IgD-negative memory B cell (primary cell): ENCODE measurements at regions not wholly inside any gene's neighbourhood (a gene's known extent, or its start where the extent isn't known, plus 50 kb on each side); places are given as distances from the start of the nearest gene placed in this dataset.

ENCODE experiments used
- H3K27ac Mint-ChIP-seq, 3 donors: one replicate each; pipeline ENCODE4 v1.8.0; 2020 to 2022; ENCODE audit warnings: mild to moderate bottlenecking in 3 of 3, mixed read lengths in 3 of 3, moderate library complexity in 1 of 3
- H3K27me3 Mint-ChIP-seq: one replicate; pipeline ENCODE4 v1.8.0; 2021; ENCODE audit warnings: mixed read lengths
- H3K36me3 Mint-ChIP-seq: one replicate; pipeline ENCODE4 v1.8.0; 2020; ENCODE audit warnings: mild to moderate bottlenecking, mixed read lengths
- H3K4me1 Mint-ChIP-seq, 3 donors: one replicate each; pipeline ENCODE4 v1.8.0; 2020 to 2022; ENCODE audit warnings: mixed read lengths in 3 of 3, mild to moderate bottlenecking in 1 of 3
- H3K4me3 Mint-ChIP-seq, 4 donors: one replicate each; pipeline ENCODE4 v1.8.0; 2020 to 2022; ENCODE audit warnings: mild to moderate bottlenecking in 4 of 4, mixed read lengths in 4 of 4, moderate library complexity in 3 of 4
- H3K9me3 Mint-ChIP-seq, 3 donors: one replicate each; pipeline ENCODE4 v1.8.0; 2020 to 2021; ENCODE audit warnings: mixed read lengths in 3 of 3, mild to moderate bottlenecking in 1 of 3

DNA sequence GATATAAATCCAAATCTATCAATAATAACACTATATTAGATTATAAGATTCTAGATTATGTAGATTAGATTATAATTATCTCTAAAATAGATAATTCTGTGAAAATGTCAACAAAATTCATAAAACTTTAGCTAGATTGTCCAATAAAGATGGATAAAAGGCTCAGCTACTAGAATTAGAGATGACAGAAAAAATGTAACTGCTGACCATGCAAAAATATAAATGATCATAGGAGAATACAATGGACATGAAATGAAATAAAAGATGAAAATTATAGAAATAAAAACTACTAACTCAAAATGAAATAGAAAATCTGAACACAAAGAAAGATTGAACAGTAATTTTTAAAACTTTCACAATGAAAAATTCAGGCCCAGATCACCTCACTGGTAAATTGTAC, 1332.1 kb upstream of the CELF2 start:
- no peaks in the 10 kb centered on the region for H3K4me1 Mint-ChIP-seq
- no peaks in the 10 kb centered on the region for H3K27me3 Mint-ChIP-seq
- no peaks in the 10 kb centered on the region for H3K36me3 Mint-ChIP-seq
- H3K9me3 Mint-ChIP-seq, result peaks cover 2 to 7% (median 4%) of the 10 kb centered on the region in 3 donors
- no peak overlapping the region for H3K4me3 Mint-ChIP-seq
- no peak overlapping the region for H3K27ac Mint-ChIP-seq

DNA sequence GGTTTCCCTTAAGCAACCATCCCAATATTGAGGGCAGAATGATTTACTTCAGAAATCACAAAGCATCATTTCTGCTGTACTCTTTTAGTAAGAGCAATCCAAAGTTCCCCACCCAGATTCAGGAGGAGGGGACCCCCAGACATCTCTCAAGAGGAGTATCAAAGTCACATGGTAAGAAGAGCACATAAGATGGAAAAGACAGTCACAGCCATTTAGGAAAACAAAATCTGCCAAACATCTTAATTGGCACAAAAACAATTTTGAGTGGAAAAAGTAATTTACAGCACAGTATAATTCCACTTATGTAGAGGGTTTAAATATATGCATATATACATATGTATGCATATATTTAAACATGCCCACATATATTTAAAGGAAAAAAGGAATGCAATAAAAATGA, 1329.0 kb upstream of the CELF2 start:
- Mint-ChIP-seq H3K4me3 (no peak overlapping the region), H3K4me1 (no peaks in the 10 kb centered on the region), H3K36me3 (no peaks in the 10 kb centered on the region), H3K27ac (no peak overlapping the region), H3K9me3 (peaks cover 1 to 5% (median 5%) of the 10 kb centered on the region in 3 donors), H3K27me3 (no peaks in the 10 kb centered on the region)

GRCh38 chr10:9707216-9707615, 1310.5 kb upstream of the CELF2 start:
- Mint-ChIP-seq H3K27ac (no peak overlapping the region), H3K27me3 (no peaks in the 10 kb centered on the region), H3K4me3 (no peak overlapping the region), H3K9me3 (peaks cover 0 to 18% (median 1%) of the 10 kb centered on the region in 3 donors), H3K4me1 (no peaks in the 10 kb centered on the region), H3K36me3 (no peaks in the 10 kb centered on the region)

DNA sequence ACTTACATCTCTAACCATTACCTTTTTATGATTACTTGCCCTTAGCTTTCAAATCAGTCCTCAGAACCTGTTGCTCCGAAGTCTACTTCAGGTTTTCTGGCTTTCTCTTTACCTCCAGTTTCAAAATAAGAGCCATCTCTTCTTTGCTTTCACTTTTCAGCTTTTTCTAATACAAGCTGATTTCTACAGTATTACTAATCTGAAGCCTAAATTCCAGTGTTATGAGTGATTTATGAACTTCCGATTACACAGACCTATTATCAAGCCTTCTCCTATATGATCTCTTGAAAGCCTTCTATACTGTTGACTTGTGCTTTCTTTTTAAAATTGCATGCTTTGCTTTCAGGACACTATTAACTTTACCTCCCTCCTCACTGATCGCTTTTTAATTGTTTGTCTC, 1307.8 kb upstream of the CELF2 start:
- no peak overlapping the region for H3K4me3 Mint-ChIP-seq
- no peak overlapping the region for H3K27ac Mint-ChIP-seq
- H3K27me3 Mint-ChIP-seq, result no peaks in the 10 kb centered on the region
- H3K4me1 Mint-ChIP-seq, result no peaks in the 10 kb centered on the region
- H3K36me3 Mint-ChIP-seq, result no peaks in the 10 kb centered on the region
- H3K9me3 Mint-ChIP-seq, result peaks cover 0 to 30% (median 5%) of the 10 kb centered on the region in 3 donors

GRCh38 chr10:9712393-9712792, 1305.3 kb upstream of the CELF2 start:
- H3K27me3 Mint-ChIP-seq, result no peaks in the 10 kb centered on the region

DNA sequence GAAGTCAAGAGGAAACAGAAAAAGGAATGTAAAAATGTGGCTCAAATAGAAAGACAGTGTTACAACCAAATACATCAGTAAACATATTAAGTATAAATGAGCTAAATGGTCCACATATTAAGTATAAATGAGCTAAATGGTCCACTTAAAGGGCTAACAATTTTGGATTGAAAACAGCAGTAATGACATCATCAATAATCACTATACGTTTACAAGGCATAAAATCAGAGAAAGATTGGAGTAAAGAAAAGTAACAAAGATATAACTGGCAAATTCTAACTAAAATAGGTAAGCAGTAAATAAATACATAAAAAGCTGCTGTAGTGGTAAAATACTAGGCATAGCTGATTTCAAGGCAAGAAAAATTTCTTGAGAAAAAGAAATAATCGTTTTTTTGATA, 1298.4 kb upstream of the CELF2 start:
- Mint-ChIP-seq H3K9me3 (peaks cover 0 to 6% (median under 1%) of the 10 kb centered on the region in 3 donors), H3K36me3 (no peaks in the 10 kb centered on the region), H3K27me3 (no peaks in the 10 kb centered on the region), H3K27ac (no peak overlapping the region), H3K4me3 (no peak overlapping the region), H3K4me1 (peaks cover 0 to 2% (median 0%) of the 10 kb centered on the region in 3 donors)

More at GRCh38 chr10:9712393-9712792, 1305.3 kb upstream of the CELF2 start:
- Mint-ChIP-seq H3K36me3 (no peaks in the 10 kb centered on the region), H3K9me3 (peaks cover 0 to 30% (median 5%) of the 10 kb centered on the region in 3 donors), H3K4me1 (no peaks in the 10 kb centered on the region), H3K27ac (peak overlapping the region in 1 of 3 donors; percentile 72), H3K4me3 (no peak overlapping the region)

DNA sequence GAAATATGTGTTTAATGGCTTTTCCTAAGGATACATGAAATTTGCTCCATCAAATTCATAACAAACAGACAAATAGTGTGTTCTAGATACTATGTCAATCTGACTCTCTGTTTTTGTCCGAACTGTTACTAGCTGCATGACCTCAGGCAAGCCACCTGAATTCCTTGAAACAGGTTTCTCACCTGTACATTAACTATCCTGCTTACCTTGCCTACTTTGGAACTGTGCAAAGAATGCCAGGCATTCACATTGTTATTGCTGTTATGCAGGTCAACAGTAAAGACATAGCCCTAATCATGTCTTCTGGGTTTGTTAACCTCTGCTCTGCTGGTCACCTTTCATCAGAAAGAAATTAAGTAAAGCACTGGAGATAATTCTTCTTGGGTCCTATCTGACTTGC, 1283.9 kb upstream of the CELF2 start:
- no peak overlapping the region for H3K27ac Mint-ChIP-seq
- peaks cover 2 to 4% (median 2%) of the 10 kb centered on the region in 3 donors for H3K9me3 Mint-ChIP-seq
- no peaks in the 10 kb centered on the region for H3K4me1 Mint-ChIP-seq
- no peak overlapping the region for H3K4me3 Mint-ChIP-seq
- no peaks in the 10 kb centered on the region for H3K36me3 Mint-ChIP-seq
- no peaks in the 10 kb centered on the region for H3K27me3 Mint-ChIP-seq

GRCh38 chr10:9734218-9734617, 1283.5 kb upstream of the CELF2 start:
- H3K27me3 Mint-ChIP-seq, result no peaks in the 10 kb centered on the region
- no peak overlapping the region for H3K27ac Mint-ChIP-seq
- H3K4me1 Mint-ChIP-seq, result no peaks in the 10 kb centered on the region
- no peak overlapping the region for H3K4me3 Mint-ChIP-seq
- peaks cover 0 to 3% (median 2%) of the 10 kb centered on the region in 3 donors for H3K9me3 Mint-ChIP-seq
- no peaks in the 10 kb centered on the region for H3K36me3 Mint-ChIP-seq

DNA sequence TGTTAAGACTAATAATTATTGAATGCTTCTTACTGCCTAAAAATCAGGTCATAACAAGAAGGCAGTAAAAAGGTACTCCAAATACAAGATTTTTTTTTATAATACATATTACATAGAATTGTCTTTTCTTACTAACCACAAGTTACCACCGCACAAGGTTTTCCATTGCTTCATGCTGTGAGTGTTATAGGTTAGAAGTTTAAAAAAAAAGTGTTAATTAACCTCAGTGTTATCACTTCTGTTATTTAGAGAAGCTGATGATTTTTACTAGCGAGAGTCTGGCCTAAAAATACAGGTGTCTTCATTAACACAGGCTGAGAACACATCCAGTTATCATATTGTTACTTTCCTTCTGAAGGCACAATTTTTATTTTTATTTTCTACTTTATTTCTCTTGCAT, 1281.9 kb upstream of the CELF2 start:
- H3K9me3 Mint-ChIP-seq, result peaks cover 0 to 3% (median 2%) of the 10 kb centered on the region in 3 donors
- H3K27me3 Mint-ChIP-seq, result no peaks in the 10 kb centered on the region
- no peak overlapping the region for H3K4me3 Mint-ChIP-seq
- no peaks in the 10 kb centered on the region for H3K36me3 Mint-ChIP-seq
- no peaks in the 10 kb centered on the region for H3K4me1 Mint-ChIP-seq
- H3K27ac Mint-ChIP-seq, result no peak overlapping the region

DNA sequence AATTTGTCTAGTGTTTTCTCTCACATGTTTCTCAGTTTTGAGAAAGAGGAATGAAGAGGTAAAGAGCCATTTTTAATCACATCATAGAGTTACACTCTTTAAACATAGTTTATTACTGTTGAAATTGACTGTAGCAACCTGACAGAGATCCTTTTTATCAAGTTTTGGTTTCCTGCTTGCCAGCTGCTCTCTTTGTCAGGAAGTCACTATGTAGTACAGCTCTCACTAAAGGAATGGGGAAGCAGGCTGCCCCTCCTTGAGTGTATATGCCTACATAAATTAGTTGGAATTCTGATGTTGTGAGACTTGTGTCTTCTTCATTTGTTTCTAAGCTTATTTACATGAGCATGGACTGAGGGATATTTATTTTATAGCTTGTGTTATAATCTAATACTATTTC, 1274.0 kb upstream of the CELF2 start:
- no peak overlapping the region for H3K4me3 Mint-ChIP-seq
- H3K36me3 Mint-ChIP-seq, result no peaks in the 10 kb centered on the region
- H3K9me3 Mint-ChIP-seq, result peaks cover 4 to 10% (median 4%) of the 10 kb centered on the region in 3 donors
- H3K4me1 Mint-ChIP-seq, result no peaks in the 10 kb centered on the region
- no peaks in the 10 kb centered on the region for H3K27me3 Mint-ChIP-seq
- no peak overlapping the region for H3K27ac Mint-ChIP-seq

GRCh38 chr10:9745158-9745557, 1272.5 kb upstream of the CELF2 start:
- Mint-ChIP-seq H3K4me1 (no peaks in the 10 kb centered on the region), H3K4me3 (no peak overlapping the region), H3K36me3 (no peaks in the 10 kb centered on the region), H3K9me3 (peaks cover 4 to 10% (median 4%) of the 10 kb centered on the region in 3 donors), H3K27ac (no peak overlapping the region), H3K27me3 (no peaks in the 10 kb centered on the region)

- peaks cover 2 to 5% (median 4%) of the 10 kb centered on the region in 3 donors for H3K9me3 Mint-ChIP-seq
- no peaks in the 10 kb centered on the region for H3K27me3 Mint-ChIP-seq
- no peak overlapping the region for H3K4me3 Mint-ChIP-seq
- H3K27ac Mint-ChIP-seq, result no peak overlapping the region
- no peaks in the 10 kb centered on the region for H3K36me3 Mint-ChIP-seq
- no peaks in the 10 kb centered on the region for H3K4me1 Mint-ChIP-seq
These were observed 1260.5 kb upstream of the CELF2 start for GRCh38 chr10:9757176-9757575.

GRCh38 chr10:9759596-9759995, 1258.1 kb upstream of the CELF2 start:
- H3K9me3 Mint-ChIP-seq, result peaks cover 2 to 13% (median 4%) of the 10 kb centered on the region in 3 donors
- H3K27me3 Mint-ChIP-seq, result no peaks in the 10 kb centered on the region
- no peak overlapping the region for H3K4me3 Mint-ChIP-seq
- no peak overlapping the region for H3K27ac Mint-ChIP-seq
- no peaks in the 10 kb centered on the region for H3K36me3 Mint-ChIP-seq
- no peaks in the 10 kb centered on the region for H3K4me1 Mint-ChIP-seq

DNA sequence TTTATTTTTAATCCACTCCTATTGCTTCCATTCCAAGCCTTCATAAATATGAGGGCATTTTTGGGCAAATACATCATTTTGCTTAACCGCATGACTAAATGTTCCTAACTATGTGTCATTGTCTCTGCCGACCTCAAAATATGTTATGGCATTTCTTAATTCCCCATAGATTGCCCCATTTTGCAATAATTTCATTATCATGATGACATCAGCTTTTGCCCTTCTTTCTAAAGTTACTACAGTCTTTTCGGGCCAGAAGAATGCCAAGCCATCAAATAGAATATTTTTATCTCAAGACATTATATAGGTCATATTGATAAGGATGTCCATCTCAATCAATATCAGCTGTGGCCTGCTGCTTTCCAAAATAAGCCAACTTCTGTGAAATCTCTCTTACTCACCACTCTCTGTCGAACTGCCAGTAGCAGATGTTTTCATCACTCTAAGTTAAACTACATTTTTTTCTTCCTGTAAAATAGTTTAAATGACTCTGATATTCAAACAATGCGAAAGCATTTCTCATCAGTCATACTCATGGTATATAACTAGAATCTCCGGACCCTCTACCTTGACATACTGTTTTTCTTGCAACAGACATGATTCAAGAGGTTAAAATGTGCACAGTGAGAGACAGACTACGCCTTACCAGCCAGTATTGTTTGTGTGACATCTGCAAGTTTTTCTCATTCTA, 1254.6 kb upstream of the CELF2 start:
- H3K27me3 Mint-ChIP-seq, result no peaks in the 10 kb centered on the region
- H3K9me3 Mint-ChIP-seq, result peaks cover 2 to 12% (median 2%) of the 10 kb centered on the region in 3 donors
- H3K4me3 Mint-ChIP-seq, result no peak overlapping the region
- no peaks in the 10 kb centered on the region for H3K4me1 Mint-ChIP-seq
- no peak overlapping the region for H3K27ac Mint-ChIP-seq
- H3K36me3 Mint-ChIP-seq, result no peaks in the 10 kb centered on the region

- H3K27me3 Mint-ChIP-seq, result no peaks in the 10 kb centered on the region
- H3K9me3 Mint-ChIP-seq, result peaks cover 4 to 12% (median 5%) of the 10 kb centered on the region in 3 donors
- no peak overlapping the region for H3K4me3 Mint-ChIP-seq
- H3K36me3 Mint-ChIP-seq, result no peaks in the 10 kb centered on the region
- H3K4me1 Mint-ChIP-seq, result no peaks in the 10 kb centered on the region
- H3K27ac Mint-ChIP-seq, result no peak overlapping the region
These were observed 1250.9 kb upstream of the CELF2 start for GRCh38 chr10:9766762-9767161.

GRCh38 chr10:9781666-9782065, 1236.0 kb upstream of the CELF2 start:
- no peaks in the 10 kb centered on the region for H3K27me3 Mint-ChIP-seq
- H3K27ac Mint-ChIP-seq, result no peak overlapping the region
- H3K4me3 Mint-ChIP-seq, result no peak overlapping the region
- H3K36me3 Mint-ChIP-seq, result no peaks in the 10 kb centered on the region
- H3K9me3 Mint-ChIP-seq, result peaks cover 4 to 8% (median 6%) of the 10 kb centered on the region in 3 donors
- no peaks in the 10 kb centered on the region for H3K4me1 Mint-ChIP-seq
